ENCODE measurements at regions not wholly inside any gene's neighbourhood (a gene's known extent, or its start where the extent isn't known, plus 50 kb on each side); places are given as distances from the start of the nearest gene placed in this dataset.

DNA sequence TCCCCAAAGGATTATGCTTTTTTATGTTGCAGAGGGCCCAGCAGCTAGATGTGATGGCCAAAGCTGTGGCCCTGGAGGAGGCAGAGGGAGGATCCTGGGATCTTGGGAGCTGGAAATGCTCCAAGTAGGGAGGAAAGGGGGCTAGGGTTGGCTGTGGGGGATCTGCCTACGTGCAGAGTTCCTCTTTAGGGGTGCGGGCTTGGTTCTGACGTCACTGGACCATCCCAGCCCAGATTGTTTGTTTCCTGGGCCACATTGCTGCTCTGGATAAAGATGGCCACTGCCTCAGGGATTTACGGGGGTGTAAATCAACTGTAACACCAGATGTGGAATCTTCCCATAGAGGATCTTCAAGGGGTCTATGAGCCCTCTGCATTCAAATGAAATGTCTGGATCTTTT lies 110.3 kb upstream of the SYT13 start:
- H3K36me3 ChIP-seq (ENCODE audit: control insufficient read depth in 2 of 2, extremely low read depth in 1 of 2, insufficient read depth in 2 of 2, low read length in 2 of 2), result no peaks in the 10 kb centered on the region
- no peak overlapping the region for H2AFZ ChIP-seq (ENCODE audit: low read depth, low read length)
- no peak overlapping the region for H3K4me2 ChIP-seq (ENCODE audit: insufficient read depth, low read length)
- dilution Hi-C loops (cut with MboI; ENCODE audit: extremely low pct_ligation_motif_present, low sequenced_read_pairs), result no loop called here
- no peaks in the 10 kb centered on the region for H4K20me1 ChIP-seq (replicated peaks; ENCODE audit: control insufficient read depth, extremely low read depth, insufficient read depth, low read length)
- CTCF ChIA-PET, result interaction anchor here (1.3 to 2.3 kb wide), 2 partner anchors 25 to 375 kb away, joined by 5 to 6 read pairs; no protein-coding TSS in a partner anchor
- no TSS peak for BruUV-seq (replicated peaks)
- peaks cover 16% of the 10 kb centered on the region for H3K4me1 ChIP-seq (ENCODE audit: control insufficient read depth, extremely low read depth, insufficient read depth, low read length)
- POLR2A ChIA-PET, result no interaction called here
- no peak overlapping the region for H3K27ac ChIP-seq (ENCODE audit: insufficient read depth, low read depth, low read length)
- FAIRE-seq (no peak), DNase-seq (ENCODE audit: low read depth, low spot score) (no peak)
- H3K9ac ChIP-seq (replicated peaks; ENCODE audit: extremely low read depth, insufficient read depth, low read length), result no peak overlapping the region
- intact Hi-C loops (cut with micrococcal nuclease), result no loop called here
- H3K9me1 ChIP-seq (replicated peaks; ENCODE audit: control insufficient read depth, extremely low read depth, insufficient read depth, low read length), result no peaks in the 10 kb centered on the region
- no peaks in the 10 kb centered on the region for H3K27me3 ChIP-seq (ENCODE audit: control insufficient read depth in 2 of 2, insufficient read depth in 2 of 2, low read length in 2 of 2)
- TF ChIP-seq, protein P1, sequence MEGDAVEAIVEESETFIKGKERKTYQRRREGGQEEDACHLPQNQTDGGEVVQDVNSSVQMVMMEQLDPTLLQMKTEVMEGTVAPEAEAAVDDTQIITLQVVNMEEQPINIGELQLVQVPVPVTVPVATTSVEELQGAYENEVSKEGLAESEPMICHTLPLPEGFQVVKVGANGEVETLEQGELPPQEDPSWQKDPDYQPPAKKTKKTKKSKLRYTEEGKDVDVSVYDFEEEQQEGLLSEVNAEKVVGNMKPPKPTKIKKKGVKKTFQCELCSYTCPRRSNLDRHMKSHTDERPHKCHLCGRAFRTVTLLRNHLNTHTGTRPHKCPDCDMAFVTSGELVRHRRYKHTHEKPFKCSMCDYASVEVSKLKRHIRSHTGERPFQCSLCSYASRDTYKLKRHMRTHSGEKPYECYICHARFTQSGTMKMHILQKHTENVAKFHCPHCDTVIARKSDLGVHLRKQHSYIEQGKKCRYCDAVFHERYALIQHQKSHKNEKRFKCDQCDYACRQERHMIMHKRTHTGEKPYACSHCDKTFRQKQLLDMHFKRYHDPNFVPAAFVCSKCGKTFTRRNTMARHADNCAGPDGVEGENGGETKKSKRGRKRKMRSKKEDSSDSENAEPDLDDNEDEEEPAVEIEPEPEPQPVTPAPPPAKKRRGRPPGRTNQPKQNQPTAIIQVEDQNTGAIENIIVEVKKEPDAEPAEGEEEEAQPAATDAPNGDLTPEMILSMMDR (IDR thresholded peaks at IDR 0.05; ENCODE audit: extremely low read depth in 1 of 2, insufficient read depth in 1 of 2, low read depth in 1 of 2, low read length in 2 of 2), result no peak
- no peak for TF ChIP-seq JUN (IDR thresholded peaks at IDR 0.05; ENCODE audit: borderline replicate concordance, insufficient read depth, insufficient read length, low read depth)
- TF ChIP-seq, protein P2, sequence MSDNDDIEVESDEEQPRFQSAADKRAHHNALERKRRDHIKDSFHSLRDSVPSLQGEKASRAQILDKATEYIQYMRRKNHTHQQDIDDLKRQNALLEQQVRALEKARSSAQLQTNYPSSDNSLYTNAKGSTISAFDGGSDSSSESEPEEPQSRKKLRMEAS (IDR thresholded peaks at IDR 0.05; ENCODE audit: insufficient read depth, insufficient read length), result no peak
- TF ChIP-seq POLR2A (IDR thresholded peaks at IDR 0.05; ENCODE audit: low read depth, low read length), result no peak
- no peak for TF ChIP-seq GATA2 (IDR thresholded peaks at IDR 0.05; ENCODE audit: insufficient read depth, insufficient read length, low read depth, low read length)
- TF ChIP-seq FOS (IDR thresholded peaks at IDR 0.05; ENCODE audit: borderline replicate concordance, insufficient read depth, low read length), result no peak
- no peak for TF ChIP-seq EZH2 (IDR thresholded peaks at IDR 0.05; ENCODE audit: borderline replicate concordance, low read depth, low read length, severe bottlenecking)
- TF ChIP-seq POLR2AphosphoS5 (IDR thresholded peaks at IDR 0.05; ENCODE audit: insufficient read depth, low read depth, low read length), result no peak
- no peak for TF ChIP-seq MYC (IDR thresholded peaks at IDR 0.05; ENCODE audit: low read depth, low read length)
- no peaks in the 10 kb centered on the region for H3K79me2 ChIP-seq (ENCODE audit: control insufficient read depth, insufficient read depth, low read length)
- H3K4me3 ChIP-seq (replicated peaks in 1 of 3; ENCODE audit: insufficient read depth in 1 of 3, low read depth in 1 of 3, low read length in 3 of 3), result no peak overlapping the region
- H3K9me3 ChIP-seq (replicated peaks; ENCODE audit: control insufficient read depth, insufficient read depth, low read length), result no peaks in the 10 kb centered on the region

All from endothelial cell of umbilical vein (primary cell).